ENCODE measurements at regions not wholly inside any gene's neighbourhood (a gene's known extent, or its start where the extent isn't known, plus 50 kb on each side); places are given as distances from the start of the nearest gene placed in this dataset.

GRCh38 chr21:20570824-20571232 lies 427.4 kb upstream of the NCAM2 start:
- no peak overlapping the region for H3K27ac ChIP-seq
- H3K9me3 ChIP-seq: no peaks in the 10 kb centered on the region
- TF ChIP-seq POLR2AphosphoS5 (IDR thresholded peaks at IDR 0.05) (no peak), EP300 (IDR thresholded peaks at IDR 0.05) (no peak), CTCF (IDR thresholded peaks at IDR 0.05) (no peak), POLR2A (IDR thresholded peaks at IDR 0.05) (no peak)
- no peaks in the 10 kb centered on the region for H3K4me1 ChIP-seq
- WGBS, 2 donors: 64 to 69% methylated on average over 2 of the region's 2 CpGs
- H3K4me3 ChIP-seq: no peak overlapping the region
- ATAC-seq (ENCODE audit: low FRiP score in 2 of 2): no peak
- no peak for DNase-seq
- H3K27me3 ChIP-seq: no peaks in the 10 kb centered on the region
- H3K36me3 ChIP-seq: no peaks in the 10 kb centered on the region

- DNase-seq: no peak
- H3K36me3 ChIP-seq: no peaks in the 10 kb centered on the region
- H3K27me3 ChIP-seq: no peaks in the 10 kb centered on the region
- no peak for TF ChIP-seq EP300 (IDR thresholded peaks at IDR 0.05)
- TF ChIP-seq POLR2A (IDR thresholded peaks at IDR 0.05): no peak
- TF ChIP-seq CTCF (IDR thresholded peaks at IDR 0.05): no peak
- TF ChIP-seq POLR2AphosphoS5 (IDR thresholded peaks at IDR 0.05): no peak
- H3K4me3 ChIP-seq: no peak overlapping the region
- no peak overlapping the region for H3K27ac ChIP-seq
- no peak for ATAC-seq (ENCODE audit: low FRiP score in 2 of 2)
- no peaks in the 10 kb centered on the region for H3K9me3 ChIP-seq
- WGBS, 2 donors: 85 to 89% methylated on average over 4 of the region's 4 CpGs
- no peaks in the 10 kb centered on the region for H3K4me1 ChIP-seq
Measured at GRCh38 chr21:20572582-20572981, 425.6 kb upstream of the NCAM2 start.

GRCh38 chr21:20581361-20581760 lies 416.8 kb upstream of the NCAM2 start:
- Histone ChIP-seq H3K27me3 (no peaks in the 10 kb centered on the region), H3K27ac (no peak overlapping the region), H3K4me1 (no peaks in the 10 kb centered on the region), H3K36me3 (no peaks in the 10 kb centered on the region), H3K4me3 (no peak overlapping the region), H3K9me3 (no peaks in the 10 kb centered on the region)
- ATAC-seq (ENCODE audit: low FRiP score in 2 of 2) (no peak), DNase-seq (no peak)
- TF ChIP-seq EP300 (IDR thresholded peaks at IDR 0.05) (no peak), CTCF (IDR thresholded peaks at IDR 0.05) (no peak), POLR2A (IDR thresholded peaks at IDR 0.05) (no peak), POLR2AphosphoS5 (IDR thresholded peaks at IDR 0.05) (no peak)
- 81 to 91% methylated on average over 1 of the region's 1 CpG for WGBS, 2 donors

- 43 to 65% methylated on average over 1 of the region's 1 CpG for WGBS, 2 donors
- no peak for DNase-seq
- no peaks in the 10 kb centered on the region for H3K9me3 ChIP-seq
- TF ChIP-seq POLR2AphosphoS5 (IDR thresholded peaks at IDR 0.05): no peak
- no peak for TF ChIP-seq EP300 (IDR thresholded peaks at IDR 0.05)
- ATAC-seq (ENCODE audit: low FRiP score in 2 of 2): no peak
- H3K27me3 ChIP-seq: no peaks in the 10 kb centered on the region
- no peaks in the 10 kb centered on the region for H3K4me1 ChIP-seq
- H3K27ac ChIP-seq: no peak overlapping the region
- H3K36me3 ChIP-seq: no peaks in the 10 kb centered on the region
- H3K4me3 ChIP-seq: no peak overlapping the region
Measured at GRCh38 chr21:20591284-20591683, 406.9 kb upstream of the NCAM2 start.

- TF ChIP-seq POLR2A (IDR thresholded peaks at IDR 0.05) (no peak), POLR2AphosphoS5 (IDR thresholded peaks at IDR 0.05) (no peak), EP300 (IDR thresholded peaks at IDR 0.05) (no peak), CTCF (IDR thresholded peaks at IDR 0.05) (no peak)
- no peaks in the 10 kb centered on the region for H3K27me3 ChIP-seq
- no peaks in the 10 kb centered on the region for H3K36me3 ChIP-seq
- ATAC-seq (ENCODE audit: low FRiP score in 2 of 2): no peak
- no peak overlapping the region for H3K27ac ChIP-seq
- no peaks in the 10 kb centered on the region for H3K9me3 ChIP-seq
- no peaks in the 10 kb centered on the region for H3K4me1 ChIP-seq
- no peak for DNase-seq
- H3K4me3 ChIP-seq: no peak overlapping the region
Measured at GRCh38 chr21:20592463-20592862, 405.7 kb upstream of the NCAM2 start.
